ENCODE measurements at regions not wholly inside any gene's neighbourhood (a gene's known extent, or its start where the extent isn't known, plus 50 kb on each side); places are given as distances from the start of the nearest gene placed in this dataset.

GRCh38 chr15:98025237-98025636 is 64.7 kb downstream of the ARRDC4 start:
- no peak for DNase-seq (ENCODE audit: low read depth in 2 of 2)

GRCh38 chr15:98034731-98035130 is 74.2 kb downstream of the ARRDC4 start:
- DNase-seq (ENCODE audit: low read depth in 2 of 2), result no peak

- DNase-seq (ENCODE audit: low read depth in 2 of 2), result no peak
Measured at GRCh38 chr15:98035134-98035533, 74.6 kb downstream of the ARRDC4 start.

- DNase-seq (ENCODE audit: low read depth in 2 of 2), result no peak
Measured at GRCh38 chr15:98035577-98036010, 75.1 kb downstream of the ARRDC4 start.

- no peak for DNase-seq (ENCODE audit: low read depth in 2 of 2)
Measured at GRCh38 chr15:98039596-98039995, 79.1 kb downstream of the ARRDC4 start.

- no peak for DNase-seq (ENCODE audit: low read depth in 2 of 2)
Measured at GRCh38 chr15:98040146-98040545, 79.6 kb downstream of the ARRDC4 start.

- no peak for DNase-seq (ENCODE audit: low read depth in 2 of 2)
Measured at GRCh38 chr15:98043160-98044014, 82.9 kb downstream of the ARRDC4 start.

GRCh38 chr15:98051734-98052133 is 91.2 kb downstream of the ARRDC4 start:
- DNase-seq (ENCODE audit: low read depth in 2 of 2), result no peak

GRCh38 chr15:98057453-98057852 is 97.0 kb downstream of the ARRDC4 start:
- no peak for DNase-seq (ENCODE audit: low read depth in 2 of 2)

- DNase-seq (ENCODE audit: low read depth in 2 of 2), result no peak
Measured at GRCh38 chr15:98062869-98063268, 102.4 kb downstream of the ARRDC4 start.

- no peak for DNase-seq (ENCODE audit: low read depth in 2 of 2)
Measured at GRCh38 chr15:98063315-98063714, 102.8 kb downstream of the ARRDC4 start.

GRCh38 chr15:98063871-98064270 is 103.4 kb downstream of the ARRDC4 start:
- DNase-seq (ENCODE audit: low read depth in 2 of 2), result no peak

- DNase-seq (ENCODE audit: low read depth in 2 of 2), result no peak
Measured at GRCh38 chr15:98067339-98067738, 106.8 kb downstream of the ARRDC4 start.

GRCh38 chr15:98069256-98069655 is 108.8 kb downstream of the ARRDC4 start:
- DNase-seq (ENCODE audit: low read depth in 2 of 2), result no peak

- DNase-seq (ENCODE audit: low read depth in 2 of 2), result no peak
Measured at GRCh38 chr15:98070137-98070536, 109.6 kb downstream of the ARRDC4 start.

GRCh38 chr15:98071786-98072185 is 111.3 kb downstream of the ARRDC4 start:
- no peak for DNase-seq (ENCODE audit: low read depth in 2 of 2)

GRCh38 chr15:98075441-98075840 is 114.9 kb downstream of the ARRDC4 start:
- DNase-seq (ENCODE audit: low read depth in 2 of 2), result no peak

- no peak for DNase-seq (ENCODE audit: low read depth in 2 of 2)
Measured at GRCh38 chr15:98076021-98076816, 115.7 kb downstream of the ARRDC4 start.

- no peak for DNase-seq (ENCODE audit: low read depth in 2 of 2)
Measured at GRCh38 chr15:98077186-98077585, 116.7 kb downstream of the ARRDC4 start.

- no peak for DNase-seq (ENCODE audit: low read depth in 2 of 2)
Measured at GRCh38 chr15:98080791-98081190, 120.3 kb downstream of the ARRDC4 start.

GRCh38 chr15:98083203-98083910 is 122.9 kb downstream of the ARRDC4 start:
- no peak for DNase-seq (ENCODE audit: low read depth in 2 of 2)

GRCh38 chr15:98085003-98085639 is 124.6 kb downstream of the ARRDC4 start:
- no peak for DNase-seq (ENCODE audit: low read depth in 2 of 2)
